ENCODE measurements at regions not wholly inside any gene's neighbourhood (a gene's known extent, or its start where the extent isn't known, plus 50 kb on each side); places are given as distances from the start of the nearest gene placed in this dataset.

- Histone ChIP-seq H3K36me3 (ENCODE audit: control insufficient read depth in 1 of 2, insufficient read depth in 2 of 2, low read length in 2 of 2) (no peaks in the 10 kb centered on the region), H3K4me1 (ENCODE audit: control insufficient read depth in 1 of 2, insufficient read depth in 2 of 2, low read length in 2 of 2) (no peaks in the 10 kb centered on the region), H3K4me3 (ENCODE audit: low read depth in 1 of 2, low read length in 2 of 2) (no peak overlapping the region), H3K27ac (ENCODE audit: low read length) (no peak overlapping the region), H3K27me3 (ENCODE audit: low read depth, low read length) (no peaks in the 10 kb centered on the region), H3K9me3 (ENCODE audit: control insufficient read depth in 1 of 2, low read length in 2 of 2) (no peaks in the 10 kb centered on the region)
These were observed 288.9 kb downstream of the KCNRG start for GRCh38 chr13:50303963-50304721.

GRCh38 chr13:50306156-50306555, 290.9 kb downstream of the KCNRG start:
- Histone ChIP-seq H3K27ac (ENCODE audit: low read length) (no peak overlapping the region), H3K27me3 (ENCODE audit: low read depth, low read length) (no peaks in the 10 kb centered on the region), H3K4me1 (ENCODE audit: control insufficient read depth in 1 of 2, insufficient read depth in 2 of 2, low read length in 2 of 2) (peaks cover 0 to 4% of the 10 kb centered on the region in 2 donors), H3K36me3 (ENCODE audit: control insufficient read depth in 1 of 2, insufficient read depth in 2 of 2, low read length in 2 of 2) (no peaks in the 10 kb centered on the region), H3K9me3 (ENCODE audit: control insufficient read depth in 1 of 2, low read length in 2 of 2) (no peaks in the 10 kb centered on the region), H3K4me3 (ENCODE audit: low read depth in 1 of 2, low read length in 2 of 2) (no peak overlapping the region)

DNA sequence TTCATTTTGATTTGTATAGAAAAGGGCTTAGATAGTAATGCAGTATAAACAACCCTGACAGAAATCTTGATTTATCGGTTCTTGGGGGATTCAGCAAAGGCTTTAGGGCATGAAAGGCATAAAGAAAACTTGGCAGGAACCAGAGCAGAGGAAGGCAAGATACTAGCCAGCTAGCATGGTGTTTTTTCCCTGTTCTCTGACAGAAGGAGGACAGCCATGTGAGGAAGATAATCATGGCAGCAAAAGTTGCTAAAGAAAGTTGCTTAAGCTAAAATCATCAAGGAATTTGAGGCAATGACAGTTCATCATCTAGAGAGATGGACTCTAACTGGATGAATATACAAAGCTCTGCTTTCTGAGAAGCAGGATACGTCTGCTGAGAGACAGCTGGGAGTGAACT, 294.1 kb downstream of the KCNRG start:
- no peaks in the 10 kb centered on the region for H3K27me3 ChIP-seq (ENCODE audit: low read depth, low read length)
- H3K36me3 ChIP-seq (ENCODE audit: control insufficient read depth in 1 of 2, insufficient read depth in 2 of 2, low read length in 2 of 2), result no peaks in the 10 kb centered on the region
- H3K4me3 ChIP-seq (ENCODE audit: low read depth in 1 of 2, low read length in 2 of 2), result no peak overlapping the region
- H3K9me3 ChIP-seq (ENCODE audit: control insufficient read depth in 1 of 2, low read length in 2 of 2), result no peaks in the 10 kb centered on the region
- H3K4me1 ChIP-seq (ENCODE audit: control insufficient read depth in 1 of 2, insufficient read depth in 2 of 2, low read length in 2 of 2), result peaks cover 0 to 4% of the 10 kb centered on the region in 2 donors
- H3K27ac ChIP-seq (ENCODE audit: low read length), result no peak overlapping the region

- H3K4me3 ChIP-seq (ENCODE audit: low read depth in 1 of 2, low read length in 2 of 2), result no peak overlapping the region
- H3K27me3 ChIP-seq (ENCODE audit: low read depth, low read length), result no peaks in the 10 kb centered on the region
- no peaks in the 10 kb centered on the region for H3K9me3 ChIP-seq (ENCODE audit: control insufficient read depth in 1 of 2, low read length in 2 of 2)
- H3K36me3 ChIP-seq (ENCODE audit: control insufficient read depth in 1 of 2, insufficient read depth in 2 of 2, low read length in 2 of 2), result no peaks in the 10 kb centered on the region
- no peak overlapping the region for H3K27ac ChIP-seq (ENCODE audit: low read length)
- peaks cover 0 to 4% of the 10 kb centered on the region in 2 donors for H3K4me1 ChIP-seq (ENCODE audit: control insufficient read depth in 1 of 2, insufficient read depth in 2 of 2, low read length in 2 of 2)
These were observed 294.8 kb downstream of the KCNRG start for GRCh38 chr13:50309882-50310594.

GRCh38 chr13:50310734-50311133, 295.5 kb downstream of the KCNRG start:
- H3K9me3 ChIP-seq (ENCODE audit: control insufficient read depth in 1 of 2, low read length in 2 of 2), result no peaks in the 10 kb centered on the region
- H3K4me1 ChIP-seq (ENCODE audit: control insufficient read depth in 1 of 2, insufficient read depth in 2 of 2, low read length in 2 of 2), result peaks cover 0 to 4% of the 10 kb centered on the region in 2 donors
- no peak overlapping the region for H3K4me3 ChIP-seq (ENCODE audit: low read depth in 1 of 2, low read length in 2 of 2)
- no peaks in the 10 kb centered on the region for H3K27me3 ChIP-seq (ENCODE audit: low read depth, low read length)
- no peak overlapping the region for H3K27ac ChIP-seq (ENCODE audit: low read length)
- H3K36me3 ChIP-seq (ENCODE audit: control insufficient read depth in 1 of 2, insufficient read depth in 2 of 2, low read length in 2 of 2), result no peaks in the 10 kb centered on the region

- H3K4me3 ChIP-seq (ENCODE audit: low read depth in 1 of 2, low read length in 2 of 2), result no peak overlapping the region
- no peak overlapping the region for H3K27ac ChIP-seq (ENCODE audit: low read length)
- no peaks in the 10 kb centered on the region for H3K4me1 ChIP-seq (ENCODE audit: control insufficient read depth in 1 of 2, insufficient read depth in 2 of 2, low read length in 2 of 2)
- no peaks in the 10 kb centered on the region for H3K27me3 ChIP-seq (ENCODE audit: low read depth, low read length)
- H3K9me3 ChIP-seq (ENCODE audit: control insufficient read depth in 1 of 2, low read length in 2 of 2), result no peaks in the 10 kb centered on the region
- no peaks in the 10 kb centered on the region for H3K36me3 ChIP-seq (ENCODE audit: control insufficient read depth in 1 of 2, insufficient read depth in 2 of 2, low read length in 2 of 2)
These were observed 303.6 kb downstream of the KCNRG start for GRCh38 chr13:50318887-50319286.

- H3K4me1 ChIP-seq (ENCODE audit: control insufficient read depth in 1 of 2, insufficient read depth in 2 of 2, low read length in 2 of 2), result no peaks in the 10 kb centered on the region
- H3K36me3 ChIP-seq (ENCODE audit: control insufficient read depth in 1 of 2, insufficient read depth in 2 of 2, low read length in 2 of 2), result no peaks in the 10 kb centered on the region
- H3K9me3 ChIP-seq (ENCODE audit: control insufficient read depth in 1 of 2, low read length in 2 of 2), result no peaks in the 10 kb centered on the region
- H3K27me3 ChIP-seq (ENCODE audit: low read depth, low read length), result no peaks in the 10 kb centered on the region
- no peak overlapping the region for H3K27ac ChIP-seq (ENCODE audit: low read length)
- no peak overlapping the region for H3K4me3 ChIP-seq (ENCODE audit: low read depth in 1 of 2, low read length in 2 of 2)
These were observed 304.5 kb downstream of the KCNRG start for GRCh38 chr13:50319635-50320255.

DNA sequence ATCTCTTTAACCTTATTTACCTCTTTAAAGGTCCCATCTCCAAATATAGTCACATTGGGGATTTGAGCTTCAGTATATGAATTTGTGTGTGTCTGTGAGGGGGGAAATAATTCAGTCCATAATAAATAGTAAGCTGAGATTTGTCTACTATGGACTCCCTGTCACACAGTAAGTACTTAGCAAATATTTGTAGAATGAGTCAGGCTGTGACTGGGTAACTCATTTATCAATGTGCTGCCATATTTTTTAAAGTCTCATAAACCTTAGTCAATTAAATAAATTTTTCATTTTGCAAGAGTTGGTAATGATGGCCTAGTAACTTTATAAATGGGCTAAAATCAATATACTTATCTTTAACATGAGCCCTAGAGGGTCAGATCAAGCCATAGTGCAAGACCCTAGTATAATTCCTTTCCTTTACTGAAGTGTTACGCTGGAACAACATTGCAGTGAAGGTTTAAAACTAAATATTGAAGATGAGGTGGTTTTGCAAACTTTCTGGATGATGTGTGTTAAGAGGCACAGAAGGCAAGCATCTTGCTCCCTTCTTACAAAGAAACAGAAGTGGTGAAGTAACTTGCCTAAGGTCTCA, 305.1 kb downstream of the KCNRG start:
- no peaks in the 10 kb centered on the region for H3K27me3 ChIP-seq (ENCODE audit: low read depth, low read length)
- H3K36me3 ChIP-seq (ENCODE audit: control insufficient read depth in 1 of 2, insufficient read depth in 2 of 2, low read length in 2 of 2), result no peaks in the 10 kb centered on the region
- no peaks in the 10 kb centered on the region for H3K4me1 ChIP-seq (ENCODE audit: control insufficient read depth in 1 of 2, insufficient read depth in 2 of 2, low read length in 2 of 2)
- H3K4me3 ChIP-seq (ENCODE audit: low read depth in 1 of 2, low read length in 2 of 2), result no peak overlapping the region
- no peaks in the 10 kb centered on the region for H3K9me3 ChIP-seq (ENCODE audit: control insufficient read depth in 1 of 2, low read length in 2 of 2)
- no peak overlapping the region for H3K27ac ChIP-seq (ENCODE audit: low read length)

GRCh38 chr13:50322006-50322405, 306.8 kb downstream of the KCNRG start:
- H3K27ac ChIP-seq (ENCODE audit: low read length), result no peak overlapping the region
- no peaks in the 10 kb centered on the region for H3K4me1 ChIP-seq (ENCODE audit: control insufficient read depth in 1 of 2, insufficient read depth in 2 of 2, low read length in 2 of 2)
- no peak overlapping the region for H3K4me3 ChIP-seq (ENCODE audit: low read depth in 1 of 2, low read length in 2 of 2)
- no peaks in the 10 kb centered on the region for H3K9me3 ChIP-seq (ENCODE audit: control insufficient read depth in 1 of 2, low read length in 2 of 2)
- H3K27me3 ChIP-seq (ENCODE audit: low read depth, low read length), result no peaks in the 10 kb centered on the region
- H3K36me3 ChIP-seq (ENCODE audit: control insufficient read depth in 1 of 2, insufficient read depth in 2 of 2, low read length in 2 of 2), result no peaks in the 10 kb centered on the region

DNA sequence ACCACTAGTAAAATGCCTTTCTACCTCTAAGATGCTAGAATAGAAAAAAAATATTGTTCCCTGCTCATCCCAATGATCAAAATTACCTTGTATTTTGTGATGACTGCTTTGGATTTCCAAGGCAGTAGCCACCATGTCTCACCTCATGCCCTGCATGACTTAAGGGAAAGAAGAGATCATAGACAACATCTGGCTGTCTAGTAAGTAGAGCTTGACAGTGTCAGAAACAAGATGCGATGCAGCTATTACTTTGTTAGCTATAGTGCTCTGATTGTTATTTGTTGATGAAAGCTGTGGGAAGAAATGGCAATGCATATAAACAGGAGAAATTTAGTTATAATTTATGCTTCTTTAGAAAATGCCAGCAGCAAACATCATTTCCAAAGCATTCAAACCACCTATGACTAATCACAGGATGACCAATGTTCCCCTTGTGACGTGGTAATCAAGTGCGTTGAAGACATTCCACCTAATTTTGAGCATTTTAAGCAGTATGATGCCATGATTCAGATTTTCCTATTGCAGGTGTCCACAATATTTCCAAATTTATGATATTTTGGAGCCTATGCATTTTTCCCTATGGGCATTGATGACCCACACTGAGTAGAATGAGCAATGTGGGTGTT, 308.3 kb downstream of the KCNRG start:
- Histone ChIP-seq H3K27me3 (ENCODE audit: low read depth, low read length) (no peaks in the 10 kb centered on the region), H3K4me3 (ENCODE audit: low read depth in 1 of 2, low read length in 2 of 2) (no peak overlapping the region), H3K9me3 (ENCODE audit: control insufficient read depth in 1 of 2, low read length in 2 of 2) (no peaks in the 10 kb centered on the region), H3K27ac (ENCODE audit: low read length) (no peak overlapping the region), H3K4me1 (ENCODE audit: control insufficient read depth in 1 of 2, insufficient read depth in 2 of 2, low read length in 2 of 2) (no peaks in the 10 kb centered on the region), H3K36me3 (ENCODE audit: control insufficient read depth in 1 of 2, insufficient read depth in 2 of 2, low read length in 2 of 2) (no peaks in the 10 kb centered on the region)

- H3K4me3 ChIP-seq (ENCODE audit: low read depth in 1 of 2, low read length in 2 of 2), result no peak overlapping the region
- H3K27ac ChIP-seq (ENCODE audit: low read length), result no peak overlapping the region
- no peaks in the 10 kb centered on the region for H3K27me3 ChIP-seq (ENCODE audit: low read depth, low read length)
- H3K4me1 ChIP-seq (ENCODE audit: control insufficient read depth in 1 of 2, insufficient read depth in 2 of 2, low read length in 2 of 2), result no peaks in the 10 kb centered on the region
- H3K36me3 ChIP-seq (ENCODE audit: control insufficient read depth in 1 of 2, insufficient read depth in 2 of 2, low read length in 2 of 2), result no peaks in the 10 kb centered on the region
- H3K9me3 ChIP-seq (ENCODE audit: control insufficient read depth in 1 of 2, low read length in 2 of 2), result no peaks in the 10 kb centered on the region
These were observed 311.0 kb downstream of the KCNRG start for GRCh38 chr13:50326271-50326670.

Data from muscle layer of duodenum (tissue), 2 donors.